NCI-H2227 (cell line): ENCODE measurements at regions not wholly inside any gene's neighbourhood (a gene's known extent, or its start where the extent isn't known, plus 50 kb on each side); places are given as distances from the start of the nearest gene placed in this dataset.
A peak's percentile ranks its signal among the peaks of the same experiment; 100 is the strongest.

Experiments used
- DNase-seq: peaks from one replicate; lab custom pipeline; 2025; ENCODE audit not compliant: unreplicated experiment; lab: John Stamatoyannopoulos, UW

DNA sequence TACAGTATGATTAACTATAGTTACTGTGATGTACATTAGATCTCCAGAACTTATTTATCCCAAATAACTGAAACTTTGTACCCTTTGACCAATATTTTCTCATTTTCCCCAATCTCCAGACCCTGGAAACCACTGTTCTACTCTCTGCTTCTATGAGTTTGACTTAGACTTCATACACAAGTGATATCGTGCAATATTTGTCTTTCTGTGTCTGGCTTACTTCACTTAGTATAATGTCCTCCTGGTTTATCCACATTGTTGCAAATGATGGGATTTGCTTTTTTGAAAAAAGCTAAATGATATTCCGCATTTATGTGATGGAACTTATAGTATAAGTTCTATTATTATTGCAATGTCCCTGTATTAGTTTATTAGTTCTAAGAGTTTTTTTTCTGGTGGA, 81.8 kb upstream of the SOD3 start:
- DNase-seq = no peak

DNA sequence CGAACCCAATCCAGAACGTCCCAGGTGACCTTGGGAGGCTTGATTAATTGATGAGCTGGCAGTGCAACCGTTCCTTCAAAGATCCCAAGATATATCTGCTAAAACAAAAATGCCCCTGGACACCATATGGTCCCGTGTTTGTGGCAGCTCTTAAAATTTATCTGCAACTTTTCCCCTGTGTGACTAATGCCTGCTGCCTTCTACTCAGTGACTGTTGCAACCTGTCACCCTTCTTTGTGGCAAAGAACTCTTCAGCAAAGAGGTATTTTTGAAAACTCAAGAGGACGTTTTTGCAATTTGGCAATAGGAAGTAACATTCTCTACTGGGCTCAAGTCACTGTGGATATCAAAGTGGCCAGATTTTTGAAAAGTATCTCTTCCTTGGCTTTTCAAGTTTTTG, 75.8 kb upstream of the SOD3 start:
- no peak for DNase-seq

DNA sequence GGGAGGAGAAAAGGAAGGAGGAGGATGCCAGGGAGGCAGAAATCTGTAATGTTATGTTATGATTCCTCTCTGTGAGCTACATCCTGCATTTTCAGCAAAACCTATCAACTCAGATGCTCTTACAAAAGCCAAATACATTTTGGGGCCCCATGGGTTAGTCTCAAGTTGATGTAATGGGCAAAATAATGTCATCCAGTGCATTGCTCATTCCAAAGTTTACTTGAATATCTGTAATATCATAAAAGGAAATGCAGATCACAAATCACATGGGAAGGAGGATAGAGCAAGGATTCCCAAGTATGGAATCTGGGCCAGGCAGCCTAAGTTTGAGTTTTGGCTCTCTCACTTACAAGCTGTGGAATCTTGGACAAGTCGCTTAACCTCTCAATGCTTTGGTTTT, 74.9 kb upstream of the SOD3 start:
- no peak for DNase-seq

DNA sequence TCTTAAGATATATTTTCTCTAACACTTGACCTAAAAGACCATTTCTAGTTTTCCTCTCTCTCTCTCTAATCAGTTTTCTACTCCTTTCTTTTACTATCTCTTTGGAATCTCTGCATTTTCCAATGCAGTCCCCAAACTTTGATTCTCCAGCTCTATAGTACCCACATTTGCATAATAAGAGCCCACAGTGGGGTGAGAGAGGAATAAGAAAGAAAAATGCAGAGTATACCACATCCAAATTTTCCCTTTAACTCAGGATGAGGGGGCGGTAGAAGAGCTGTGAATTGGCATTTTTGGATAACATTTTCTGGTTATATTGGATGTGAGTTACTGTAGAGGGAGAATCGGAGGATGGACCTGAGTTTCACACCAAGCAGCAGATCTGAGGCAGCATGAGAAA, 74.4 kb upstream of the SOD3 start:
- DNase-seq = no peak

DNA sequence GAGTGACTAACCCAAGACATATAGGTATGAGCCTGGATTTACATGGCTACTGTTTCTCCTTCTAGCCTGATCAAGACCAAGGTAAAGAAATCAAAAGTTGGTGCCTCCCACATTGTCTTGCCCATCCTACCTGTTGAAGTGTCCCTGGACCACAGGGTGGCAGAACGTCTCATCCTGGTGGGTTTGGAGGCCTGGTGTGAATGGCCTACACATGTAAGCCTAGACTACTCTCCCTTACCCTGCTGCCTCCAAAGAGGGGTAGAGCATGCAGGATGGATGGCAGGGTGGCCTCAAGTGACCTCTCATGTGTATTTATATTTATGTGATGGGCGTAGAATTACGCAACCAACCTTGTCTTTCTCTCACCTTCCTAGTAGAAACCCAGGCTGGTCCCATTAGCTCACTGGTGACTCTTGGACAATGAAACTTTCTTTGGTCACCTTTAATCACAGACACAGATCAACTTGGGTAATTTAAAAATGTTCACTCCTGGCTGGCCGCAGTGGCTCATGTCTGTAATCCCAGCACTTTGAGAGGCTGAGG, 73.3 kb upstream of the SOD3 start:
- DNase-seq = no peak

DNA sequence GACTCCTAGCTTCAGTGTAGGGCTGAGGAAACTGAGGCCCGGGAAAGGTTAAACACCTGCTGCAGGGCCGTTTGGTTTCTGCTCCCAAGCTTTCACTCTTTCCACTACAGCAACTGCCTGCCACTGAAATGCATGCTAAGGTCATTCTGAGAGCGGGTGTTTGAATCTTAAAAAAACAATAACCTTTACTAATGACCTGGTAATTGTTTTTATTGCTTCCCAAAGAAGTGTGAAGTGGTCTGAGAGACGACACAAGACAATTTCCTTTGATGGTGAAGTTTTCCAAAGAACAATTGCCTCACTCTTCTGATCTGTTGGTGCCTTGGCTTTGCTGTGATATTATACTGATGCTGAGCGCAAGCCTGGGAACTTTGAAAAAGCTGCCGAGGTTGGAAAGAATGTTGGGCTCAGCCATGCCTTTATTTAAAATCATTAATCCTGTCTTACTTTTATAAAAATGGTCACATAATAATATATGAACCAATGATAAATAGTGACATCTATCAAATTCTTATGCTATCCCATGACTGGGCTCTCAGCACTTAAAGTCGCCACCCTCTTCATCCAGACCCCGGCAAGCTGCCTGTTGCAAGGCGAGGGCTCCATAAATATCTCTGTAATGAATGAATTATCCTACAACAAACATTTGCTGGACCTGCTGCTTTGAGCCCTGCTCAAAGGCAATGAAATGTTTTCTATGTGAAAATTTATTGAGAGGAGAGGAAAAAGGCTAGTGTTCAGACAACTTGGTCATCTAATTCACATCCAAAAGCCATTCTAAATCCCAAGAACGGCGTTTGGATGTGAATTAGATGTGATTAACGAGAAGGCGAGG, 67.8 kb upstream of the SOD3 start:
- DNase-seq = no peak

DNA sequence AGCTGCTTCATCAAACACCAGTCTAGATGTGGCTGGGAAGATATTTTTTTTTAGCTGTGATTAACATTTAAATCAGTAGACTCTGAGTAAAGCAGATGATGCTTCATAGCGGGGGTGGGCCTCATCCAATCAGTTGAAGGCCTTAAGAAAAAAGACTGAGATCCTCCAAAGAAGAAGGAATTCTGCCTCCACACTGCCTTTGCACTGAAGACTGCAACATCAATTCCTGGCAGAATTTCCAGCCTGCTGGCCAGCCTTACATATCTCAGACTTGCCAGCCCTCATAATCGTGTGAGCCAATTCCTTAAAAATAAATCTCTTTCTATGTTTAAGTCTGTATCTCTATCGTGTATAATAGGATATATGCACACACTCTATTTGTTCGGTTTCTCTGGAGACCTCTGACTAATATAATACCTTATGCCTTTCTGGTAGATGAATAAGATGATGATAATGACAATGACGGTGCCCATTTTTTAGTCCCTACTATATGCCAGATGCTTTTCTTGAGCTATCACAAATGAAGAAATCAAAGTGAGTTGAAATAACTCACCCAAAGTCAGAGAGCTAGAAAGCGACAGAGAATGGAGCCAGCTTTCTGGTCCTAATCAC, 66.1 kb upstream of the SOD3 start:
- no peak for DNase-seq

DNA sequence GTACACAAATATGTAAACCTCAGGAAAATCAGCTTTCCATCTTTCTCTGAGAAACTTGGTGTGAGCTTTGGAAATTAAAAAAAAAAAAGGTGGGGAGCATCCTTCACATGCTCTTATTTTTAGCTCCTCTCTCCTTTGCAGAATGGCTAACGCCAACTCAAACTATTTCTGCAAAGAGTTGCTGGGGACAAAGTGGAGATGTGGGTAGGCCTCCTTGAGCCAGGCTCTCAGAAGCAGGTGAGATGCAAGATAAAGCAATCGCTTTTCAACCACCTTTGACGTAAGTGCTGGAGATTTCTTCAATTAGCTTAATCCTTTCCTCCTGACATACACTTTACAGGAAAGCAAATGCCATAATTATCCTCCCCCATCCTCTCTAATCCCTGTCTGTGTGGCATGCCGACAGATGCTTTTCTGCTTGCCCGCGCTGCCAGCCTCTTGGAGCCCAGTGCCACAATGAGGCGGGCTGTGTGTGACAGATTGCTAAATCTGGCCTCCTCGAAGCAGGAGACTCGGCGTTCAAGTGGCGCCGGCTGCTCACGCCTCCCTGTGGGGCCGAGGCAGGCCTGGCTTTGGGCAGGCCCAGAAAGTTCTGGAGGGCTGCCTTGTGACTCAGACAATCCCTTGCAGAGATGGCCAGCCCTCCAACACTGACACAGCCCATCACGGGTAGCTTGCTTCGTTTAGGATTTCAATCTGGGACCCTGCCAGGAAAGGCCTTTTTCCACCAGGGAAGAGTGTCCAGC, 64.9 kb upstream of the SOD3 start:
- peak; percentile 6 for DNase-seq

DNA sequence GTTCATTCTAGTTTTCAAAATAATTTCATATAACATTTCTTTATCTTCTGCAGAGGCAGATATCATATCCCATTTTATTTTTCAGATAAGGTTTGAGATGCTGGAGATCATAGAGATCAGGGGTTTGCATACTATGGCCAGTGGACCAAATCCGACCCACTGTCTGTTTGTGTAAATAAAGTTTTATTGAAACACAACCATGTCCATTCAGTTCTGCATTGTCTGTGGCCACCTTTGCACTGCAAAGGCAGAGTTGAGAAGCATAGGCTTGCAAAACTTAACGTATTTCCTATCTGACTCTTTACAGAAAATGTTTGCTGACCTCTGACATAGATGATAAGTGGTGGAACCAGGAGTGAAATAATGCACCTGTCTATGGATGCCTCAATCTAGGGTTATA, 63.9 kb upstream of the SOD3 start:
- no peak for DNase-seq

DNA sequence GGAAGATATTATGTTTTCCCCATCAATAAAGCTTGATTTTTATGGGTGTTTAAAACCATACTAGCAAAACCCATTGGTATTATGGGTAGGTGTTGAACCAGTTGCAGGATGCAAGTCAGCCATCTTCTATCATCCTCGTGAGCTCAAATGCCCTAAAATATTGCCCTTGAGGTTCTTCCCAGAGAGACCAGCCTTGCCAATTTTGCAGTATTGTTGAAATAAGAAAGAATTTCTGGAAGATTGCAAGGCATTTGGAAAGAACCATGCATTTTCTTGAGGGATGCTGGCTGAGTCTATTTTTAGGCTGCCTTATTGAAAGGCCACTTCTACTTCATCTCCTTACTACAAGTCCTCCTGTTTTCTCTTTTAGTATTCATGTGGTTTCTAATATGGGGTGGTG, 60.9 kb upstream of the SOD3 start:
- DNase-seq = no peak

DNA sequence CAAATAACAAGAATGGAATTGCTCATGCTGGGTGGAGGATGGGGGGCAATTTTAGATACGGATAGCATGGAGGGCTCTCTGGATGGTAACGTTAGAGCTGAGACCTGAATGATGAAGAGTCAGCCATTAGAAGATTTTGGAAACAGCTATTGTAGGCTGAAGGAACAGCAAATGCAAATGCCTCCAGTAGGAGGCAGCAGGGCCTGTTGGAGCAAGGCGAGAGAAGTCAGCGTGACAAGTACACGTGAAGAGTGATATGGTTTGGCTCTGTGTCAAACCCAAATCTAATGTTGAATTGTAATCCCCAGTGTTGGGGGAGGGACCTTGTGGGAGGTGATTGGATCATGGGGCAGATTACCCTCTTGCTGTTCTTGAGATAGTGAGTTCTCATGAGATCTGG, 59.3 kb upstream of the SOD3 start:
- DNase-seq = no peak

DNA sequence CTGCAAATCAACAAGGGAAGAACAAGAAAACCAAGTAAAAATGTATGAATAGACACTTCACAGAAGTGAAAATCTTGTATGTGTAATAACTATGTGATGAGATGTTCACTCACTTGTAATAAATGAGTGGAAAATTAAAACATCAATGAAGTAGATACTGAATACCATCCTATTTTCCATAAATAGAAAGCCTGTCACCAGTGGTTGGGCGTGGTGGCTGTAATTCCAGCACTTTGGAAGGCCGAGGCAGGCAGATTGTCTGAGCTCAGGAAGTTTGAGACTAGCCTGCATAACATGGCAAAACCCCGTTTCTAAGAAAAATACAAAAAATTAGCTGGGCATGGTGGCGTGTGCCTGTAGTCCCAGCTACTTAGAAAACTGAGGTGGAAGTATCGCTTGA, 53.5 kb upstream of the SOD3 start:
- DNase-seq = no peak

DNA sequence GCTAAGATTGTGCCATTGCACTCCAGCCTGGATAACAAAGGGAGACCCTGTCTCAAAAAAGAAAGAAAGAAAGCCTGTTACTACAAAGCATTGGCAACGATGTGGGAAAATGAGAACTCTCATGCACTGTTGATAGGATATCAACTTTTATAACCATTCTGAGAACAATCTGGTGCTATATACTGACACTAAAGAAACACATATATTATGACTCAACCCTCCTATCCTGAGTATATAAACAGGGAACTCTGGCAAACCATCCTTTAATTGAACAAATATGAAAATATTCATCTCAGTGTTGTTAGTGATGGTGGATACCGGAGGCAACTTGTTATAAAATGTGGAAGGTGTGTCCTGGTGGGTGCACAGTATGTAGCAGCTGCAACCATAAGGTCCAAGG, 53.0 kb upstream of the SOD3 start:
- DNase-seq = no peak

DNA sequence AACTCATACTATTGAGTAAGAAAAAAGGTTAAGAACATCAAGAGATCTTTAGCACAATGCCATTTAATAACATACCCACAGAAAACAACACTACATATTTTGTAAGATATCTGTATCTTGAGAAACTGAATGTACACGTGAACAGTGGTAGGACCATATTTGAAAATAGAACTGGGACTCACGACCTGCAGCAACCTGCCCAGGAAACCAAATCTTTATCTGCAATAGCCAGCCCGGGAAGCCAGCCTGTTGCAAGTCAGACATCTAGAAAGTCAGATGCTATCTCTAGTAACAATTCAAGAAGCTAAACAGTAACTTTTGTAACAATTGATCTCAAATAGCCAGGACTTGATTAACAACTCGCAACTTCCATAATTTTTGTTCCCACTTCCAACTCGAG, 52.6 kb upstream of the SOD3 start:
- no peak for DNase-seq

DNA sequence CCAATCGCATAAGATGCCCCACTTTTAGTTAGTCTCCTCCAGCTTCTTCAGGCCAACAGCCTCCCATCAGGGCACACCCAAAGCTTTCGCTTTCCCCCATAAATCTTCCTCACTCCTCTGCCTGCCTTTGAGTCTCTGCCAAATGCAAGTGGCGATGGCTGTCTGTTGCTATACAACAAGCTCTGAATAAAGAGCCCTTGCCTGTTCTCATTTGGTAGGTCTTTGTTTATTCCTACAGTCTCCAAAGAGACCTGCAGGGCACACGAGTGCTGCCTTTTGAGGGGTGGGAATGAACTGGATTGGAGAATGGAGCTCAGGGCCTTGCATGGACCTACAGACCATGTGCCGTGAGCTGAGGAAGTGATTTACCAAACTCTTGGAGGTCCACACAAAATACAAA, 52.2 kb upstream of the SOD3 start:
- no peak for DNase-seq

DNA sequence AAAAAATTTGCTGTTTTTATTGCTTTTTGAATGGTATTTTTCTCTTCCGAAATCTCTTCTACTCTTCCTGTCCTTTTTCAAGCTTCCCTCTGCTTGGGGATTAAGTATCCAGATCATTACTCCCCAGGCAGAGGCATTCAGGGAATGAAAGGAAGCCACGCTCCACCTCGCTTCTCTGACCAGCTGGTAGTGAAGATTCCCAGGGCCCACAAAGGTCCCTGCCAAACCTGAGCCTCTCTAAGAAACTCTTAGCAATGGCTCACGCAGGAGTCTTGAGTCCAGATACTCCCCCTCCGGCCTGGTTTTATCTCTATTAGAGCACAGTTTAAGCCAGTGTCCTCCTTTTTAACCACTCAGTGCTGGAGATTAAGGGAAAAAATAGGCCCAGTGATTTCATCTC, 51.4 kb upstream of the SOD3 start:
- no peak for DNase-seq

DNA sequence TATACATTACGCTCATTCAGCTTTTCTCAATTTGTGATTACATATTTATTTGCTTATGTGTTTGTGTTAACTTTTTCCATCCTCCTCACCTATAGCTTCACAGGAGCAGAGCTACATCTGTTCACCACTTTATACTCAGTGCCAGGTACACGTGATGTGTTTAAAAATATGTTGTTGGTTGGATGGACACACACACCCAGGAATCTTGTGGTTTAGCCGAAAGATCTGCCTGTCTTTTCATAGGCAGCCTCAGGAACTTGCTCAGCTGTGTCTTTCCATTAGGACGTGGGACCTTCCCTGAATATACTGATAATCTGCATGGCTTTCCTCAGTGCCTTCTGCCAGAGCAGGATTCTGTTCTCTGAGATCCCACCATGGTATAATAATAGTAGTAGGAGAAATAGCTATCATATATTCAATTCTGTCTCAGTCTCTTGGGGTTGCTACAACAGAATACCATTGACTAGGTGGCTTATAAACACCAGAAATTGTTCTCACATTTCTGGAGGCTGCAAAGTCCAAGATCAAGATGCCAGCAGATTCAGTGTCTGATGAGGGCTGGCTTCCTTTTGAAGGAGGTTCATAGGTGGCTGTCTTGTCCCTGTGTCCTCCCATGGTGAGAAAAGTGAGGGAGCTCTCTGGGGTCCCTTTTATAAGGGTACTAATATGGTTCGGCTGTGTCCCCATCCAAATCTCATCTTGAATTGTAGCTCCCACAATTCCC, 50.0 kb upstream of the SOD3 start:
- no peak for DNase-seq
